GF-D8 (cell line): ENCODE measurements at regions not wholly inside any gene's neighbourhood (a gene's known extent, or its start where the extent isn't known, plus 50 kb on each side); places are given as distances from the start of the nearest gene placed in this dataset.
"Not testable (repeated sequence)": the region's sequence is repeated elsewhere in the genome, so short reads cannot be mapped to it uniquely, and the experiment has no call there.

ENCODE experiments used
- DNase-seq: peaks from one replicate; lab custom pipeline; 2025; lab: John Stamatoyannopoulos, UW

GRCh38 chrX:114015966-114016365, 567.9 kb upstream of the HTR2C start:
- no peak for DNase-seq

GRCh38 chrX:114006664-114007063, 577.2 kb upstream of the HTR2C start:
- DNase-seq = no peak

GRCh38 chrX:113996781-113997180, 587.1 kb upstream of the HTR2C start:
- DNase-seq = no peak

- not testable (repeated sequence) for DNase-seq
Measured at GRCh38 chrX:113991720-113992119, 592.2 kb upstream of the HTR2C start.

- DNase-seq = not testable (repeated sequence)
Measured at GRCh38 chrX:113990669-113991068, 593.2 kb upstream of the HTR2C start.

- not testable (repeated sequence) for DNase-seq
Measured at GRCh38 chrX:113988315-113988935, 595.5 kb upstream of the HTR2C start.

- no peak for DNase-seq
Measured at GRCh38 chrX:113986427-113986826, 597.5 kb upstream of the HTR2C start.

- DNase-seq = no peak
Measured at GRCh38 chrX:113982766-113983165, 601.1 kb upstream of the HTR2C start.

- no peak for DNase-seq
Measured at GRCh38 chrX:113980953-113981352, 602.9 kb upstream of the HTR2C start.

GRCh38 chrX:113977887-113978286, 606.0 kb upstream of the HTR2C start:
- DNase-seq = no peak

GRCh38 chrX:113975441-113975840, 608.4 kb upstream of the HTR2C start:
- DNase-seq = no peak

- no peak for DNase-seq
Measured at GRCh38 chrX:113974881-113975280, 609.0 kb upstream of the HTR2C start.

GRCh38 chrX:113973706-113974105, 610.2 kb upstream of the HTR2C start:
- no peak for DNase-seq

GRCh38 chrX:113966791-113967190, 617.1 kb upstream of the HTR2C start:
- DNase-seq = no peak

GRCh38 chrX:113962343-113962742, 621.5 kb upstream of the HTR2C start:
- peak; percentile 5 for DNase-seq

GRCh38 chrX:113959912-113960626, 623.8 kb upstream of the HTR2C start:
- DNase-seq = no peak

GRCh38 chrX:113956936-113957335, 627.0 kb upstream of the HTR2C start:
- DNase-seq = no peak

- DNase-seq = no peak
Measured at GRCh38 chrX:113954297-113954696, 629.6 kb upstream of the HTR2C start.

GRCh38 chrX:113950081-113950678, 633.7 kb upstream of the HTR2C start:
- no peak for DNase-seq

- no peak for DNase-seq
Measured at GRCh38 chrX:113947548-113947947, 636.3 kb upstream of the HTR2C start.

GRCh38 chrX:113935518-113935917, 648.4 kb upstream of the HTR2C start:
- DNase-seq = no peak

GRCh38 chrX:113933931-113934330, 650.0 kb upstream of the HTR2C start:
- no peak for DNase-seq

- no peak for DNase-seq
Measured at GRCh38 chrX:113929004-113929403, 654.9 kb upstream of the HTR2C start.
